Gastrocnemius medialis (tissue), 4 donors: ENCODE measurements at regions not wholly inside any gene's neighbourhood (a gene's known extent, or its start where the extent isn't known, plus 50 kb on each side); places are given as distances from the start of the nearest gene placed in this dataset.

Source experiments
- ATAC-seq, 2 donors: fragments of 150-250 bp; one replicate each; pipeline ENCODE4 v1.9.1; 2016
- DNase-seq, 2 donors: peaks; one replicate each; pipeline ENCODE4 v3.0.0-alpha.2; 2019
- H3K27ac ChIP-seq, 4 donors: fragments of 200-600 bp; sonication (generic); 1 replicate in 1 of 4; 2 replicates in 3 of 4; pipeline ENCODE4 v1.5.1; 2016 to 2018; ENCODE audit warnings: mild to moderate bottlenecking in 2 of 4, moderate library complexity in 1 of 4
- H3K27me3 ChIP-seq, 3 donors: fragments of 200-600 bp; sonication (generic) in 2 of 3; 1 replicate in 1 of 3; 2 replicates in 2 of 3; pipeline versions ENCODE4 v1.5.1 to v1.6.0; 2016 to 2019; ENCODE audit warnings: mild to moderate bottlenecking in 1 of 3, moderate library complexity in 1 of 3
- H3K36me3 ChIP-seq, 2 donors: fragments of 200-600 bp; sonication (generic) in 1 of 2; one replicate each; pipeline ENCODE4 v1.5.1; 2017 to 2018
- H3K4me1 ChIP-seq, 2 donors: fragments of 200-600 bp; sonication (generic) in 1 of 2; one replicate each; pipeline ENCODE4 v1.5.1; 2016 to 2017; ENCODE audit warnings: mild to moderate bottlenecking in 2 of 2
- H3K4me3 ChIP-seq, 4 donors: fragments of 200-600 bp; sonication (generic) in 3 of 4; 1 replicate in 1 of 4; 2 replicates in 3 of 4; pipeline ENCODE4 v1.5.1; 2016 to 2019; ENCODE audit warnings: mild to moderate bottlenecking in 2 of 4
- H3K9me3 ChIP-seq, 3 donors: fragments of 200-600 bp; sonication (generic) in 2 of 3; 1 replicate in 1 of 3; 2 replicates in 2 of 3; pipeline ENCODE4 v1.5.1; 2016 to 2019
- POLR2A ChIP-seq, 2 donors: fragments of 450-650 bp; IDR thresholded peaks; one replicate each; pipeline ENCODE4 v1.6.1; 2017; ENCODE audit warnings: antibody characterized with exemption in 2 of 2, mild to moderate bottlenecking in 2 of 2, moderate library complexity in 2 of 2
- in situ Hi-C, 4 donors: fragments of 200-750 bp; cut with MboI; loops; one replicate each; pipeline versions ENCODE4 v1.15.0 to v1.8.0; 2017; ENCODE audit warnings: low sequenced_read_pairs in 4 of 4
- intact Hi-C: fragments of 100-400 bp; cut with DNase I; formaldehyde crosslinking; loops from one replicate; pipeline ENCODE4 v1.15.1; 2023; ENCODE audit warnings: low total_unique reads
- TF ChIP-seq, protein P1 (sequence below), 5 experiments: fragments of 450-650 bp in 3 of 5; fragments of 200-600 bp in 2 of 5; sonication (generic) in 2 of 5; IDR thresholded peaks in 4 of 5; conservative IDR thresholded peaks in 1 of 5; 1 replicate in 4 of 5; 2 replicates in 1 of 5; pipeline ENCODE4 v1.5.1; 2016 to 2019; ENCODE audit warnings: antibody characterized with exemption in 5 of 5, mild to moderate bottlenecking in 3 of 5, moderate library complexity in 3 of 5

DNA sequence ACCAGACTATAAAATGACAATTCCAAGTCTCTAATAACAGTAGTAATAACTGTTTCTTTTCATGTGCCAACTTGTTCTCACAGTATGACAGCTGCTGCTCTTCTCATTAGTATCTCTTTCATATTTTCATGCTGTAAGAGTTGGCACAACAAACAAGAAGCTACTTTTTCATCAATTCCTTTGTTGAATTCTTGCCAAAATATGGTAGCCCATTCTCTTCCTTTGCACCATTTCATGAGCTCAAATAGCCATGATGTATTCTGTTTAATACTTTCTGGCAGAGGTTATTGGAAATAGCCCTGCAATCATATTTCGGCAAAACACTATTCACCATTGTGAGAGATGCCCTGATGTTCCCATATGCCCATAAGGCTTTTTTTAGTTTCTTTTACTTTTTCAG, 1100.7 kb downstream of the TRHDE start:
- DNase-seq (no peak), ATAC-seq (no peak)
- Histone ChIP-seq H3K4me3 (no peak overlapping the region), H3K27ac (no peak overlapping the region), H3K9me3 (no peaks in the 10 kb centered on the region), H3K4me1 (no peaks in the 10 kb centered on the region), H3K27me3 (no peaks in the 10 kb centered on the region), H3K36me3 (no peaks in the 10 kb centered on the region)
- TF ChIP-seq, protein P1, sequence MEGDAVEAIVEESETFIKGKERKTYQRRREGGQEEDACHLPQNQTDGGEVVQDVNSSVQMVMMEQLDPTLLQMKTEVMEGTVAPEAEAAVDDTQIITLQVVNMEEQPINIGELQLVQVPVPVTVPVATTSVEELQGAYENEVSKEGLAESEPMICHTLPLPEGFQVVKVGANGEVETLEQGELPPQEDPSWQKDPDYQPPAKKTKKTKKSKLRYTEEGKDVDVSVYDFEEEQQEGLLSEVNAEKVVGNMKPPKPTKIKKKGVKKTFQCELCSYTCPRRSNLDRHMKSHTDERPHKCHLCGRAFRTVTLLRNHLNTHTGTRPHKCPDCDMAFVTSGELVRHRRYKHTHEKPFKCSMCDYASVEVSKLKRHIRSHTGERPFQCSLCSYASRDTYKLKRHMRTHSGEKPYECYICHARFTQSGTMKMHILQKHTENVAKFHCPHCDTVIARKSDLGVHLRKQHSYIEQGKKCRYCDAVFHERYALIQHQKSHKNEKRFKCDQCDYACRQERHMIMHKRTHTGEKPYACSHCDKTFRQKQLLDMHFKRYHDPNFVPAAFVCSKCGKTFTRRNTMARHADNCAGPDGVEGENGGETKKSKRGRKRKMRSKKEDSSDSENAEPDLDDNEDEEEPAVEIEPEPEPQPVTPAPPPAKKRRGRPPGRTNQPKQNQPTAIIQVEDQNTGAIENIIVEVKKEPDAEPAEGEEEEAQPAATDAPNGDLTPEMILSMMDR (IDR thresholded peaks at IDR 0.05 in 4 of 5, conservative IDR thresholded peaks at IDR 0.05 in 1 of 5): no peak
- no peak for TF ChIP-seq POLR2A (IDR thresholded peaks at IDR 0.05)
- in situ Hi-C loops (no loop called here), intact Hi-C loops (no loop called here)

DNA sequence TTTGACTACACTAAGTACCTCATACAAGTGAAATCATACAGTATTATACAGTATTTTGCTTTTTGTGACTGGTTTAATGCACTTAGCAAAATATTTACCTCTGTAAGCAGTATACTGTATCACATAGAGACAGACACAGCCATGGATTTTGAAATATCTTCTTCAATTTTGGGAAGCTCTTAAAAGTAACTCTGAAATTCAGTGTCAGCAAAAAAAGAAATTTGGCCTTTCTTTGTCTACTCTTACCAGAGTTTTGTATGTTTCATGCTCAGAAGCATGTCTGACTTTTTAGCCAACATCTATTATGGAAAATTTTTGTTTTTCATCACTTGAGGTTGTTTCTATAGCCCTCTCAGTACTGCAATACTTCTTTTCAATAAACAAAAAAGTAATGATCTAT, 1102.2 kb downstream of the TRHDE start:
- no peak overlapping the region for H3K27ac ChIP-seq
- TF ChIP-seq POLR2A (IDR thresholded peaks at IDR 0.05): no peak
- TF ChIP-seq, protein P1 (IDR thresholded peaks at IDR 0.05 in 4 of 5, conservative IDR thresholded peaks at IDR 0.05 in 1 of 5): no peak
- ATAC-seq: no peak
- in situ Hi-C loops (no loop called here), intact Hi-C loops (no loop called here)
- H3K4me3 ChIP-seq: no peak overlapping the region
- no peak for DNase-seq
- H3K4me1 ChIP-seq: no peaks in the 10 kb centered on the region
- H3K9me3 ChIP-seq: no peaks in the 10 kb centered on the region
- H3K27me3 ChIP-seq: no peaks in the 10 kb centered on the region
- H3K36me3 ChIP-seq: no peaks in the 10 kb centered on the region

DNA sequence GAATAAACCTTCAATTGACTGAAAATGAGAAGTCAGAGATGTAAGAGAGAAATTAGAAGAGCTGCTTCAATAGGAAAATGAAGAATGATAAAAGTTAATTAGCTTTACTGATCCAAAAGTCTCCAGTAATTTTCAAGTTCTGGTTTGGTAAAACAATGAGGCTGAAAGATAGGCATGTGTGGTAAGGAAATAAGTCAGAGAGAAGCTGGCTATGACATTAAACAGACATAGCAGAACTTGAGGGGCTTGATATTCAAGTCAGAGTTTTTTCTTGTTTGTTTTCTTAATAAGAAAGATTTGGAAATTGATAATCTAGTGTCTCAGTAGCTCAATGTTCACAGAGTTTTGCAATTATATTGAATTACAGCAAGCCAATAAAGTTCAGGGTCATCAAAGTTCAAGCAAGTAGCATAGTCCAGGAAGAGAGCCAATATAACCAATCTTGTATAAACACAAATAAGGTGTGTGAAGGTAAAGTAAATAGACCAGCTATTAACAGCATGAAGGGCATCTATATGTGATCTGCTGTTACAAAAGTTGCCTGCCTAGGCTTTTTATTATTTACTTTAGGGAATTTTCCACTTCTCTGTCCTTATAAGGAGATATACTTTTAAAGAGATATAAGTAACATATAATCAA, 1111.5 kb downstream of the TRHDE start:
- Histone ChIP-seq H3K9me3 (no peaks in the 10 kb centered on the region), H3K36me3 (no peaks in the 10 kb centered on the region), H3K4me3 (no peak overlapping the region), H3K4me1 (no peaks in the 10 kb centered on the region), H3K27me3 (no peaks in the 10 kb centered on the region), H3K27ac (no peak overlapping the region)
- no peak for DNase-seq
- intact Hi-C loops: no loop called here
- no peak for ATAC-seq
- in situ Hi-C loops: no loop called here
- TF ChIP-seq POLR2A (IDR thresholded peaks at IDR 0.05): no peak
- TF ChIP-seq, protein P1 (IDR thresholded peaks at IDR 0.05 in 4 of 5, conservative IDR thresholded peaks at IDR 0.05 in 1 of 5): no peak

DNA sequence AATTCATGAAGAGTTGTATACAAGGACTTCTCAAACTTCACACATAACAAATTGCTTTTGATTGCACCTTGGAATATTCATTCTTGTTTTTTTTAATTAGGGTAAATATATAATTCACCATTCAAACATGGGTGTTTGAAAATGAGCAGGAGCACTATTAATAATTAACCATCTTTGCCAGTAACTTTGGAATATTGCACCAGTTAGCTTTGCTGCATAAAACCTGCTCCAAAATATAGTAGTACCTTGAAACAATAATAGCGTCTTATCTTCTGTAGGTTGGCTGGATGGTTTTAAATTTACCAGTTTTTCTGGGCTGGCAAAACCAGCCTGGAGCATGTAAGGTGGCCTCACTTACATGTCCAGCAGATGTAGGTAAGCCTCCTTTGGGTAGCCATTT, 1112.4 kb downstream of the TRHDE start:
- in situ Hi-C loops: no loop called here
- intact Hi-C loops: no loop called here
- TF ChIP-seq, protein P1 (IDR thresholded peaks at IDR 0.05 in 4 of 5, conservative IDR thresholded peaks at IDR 0.05 in 1 of 5): no peak
- TF ChIP-seq POLR2A (IDR thresholded peaks at IDR 0.05): no peak
- Histone ChIP-seq H3K4me3 (no peak overlapping the region), H3K36me3 (no peaks in the 10 kb centered on the region), H3K9me3 (no peaks in the 10 kb centered on the region), H3K27me3 (no peaks in the 10 kb centered on the region), H3K4me1 (no peaks in the 10 kb centered on the region), H3K27ac (no peak overlapping the region)
- DNase-seq (no peak), ATAC-seq (no peak)

DNA sequence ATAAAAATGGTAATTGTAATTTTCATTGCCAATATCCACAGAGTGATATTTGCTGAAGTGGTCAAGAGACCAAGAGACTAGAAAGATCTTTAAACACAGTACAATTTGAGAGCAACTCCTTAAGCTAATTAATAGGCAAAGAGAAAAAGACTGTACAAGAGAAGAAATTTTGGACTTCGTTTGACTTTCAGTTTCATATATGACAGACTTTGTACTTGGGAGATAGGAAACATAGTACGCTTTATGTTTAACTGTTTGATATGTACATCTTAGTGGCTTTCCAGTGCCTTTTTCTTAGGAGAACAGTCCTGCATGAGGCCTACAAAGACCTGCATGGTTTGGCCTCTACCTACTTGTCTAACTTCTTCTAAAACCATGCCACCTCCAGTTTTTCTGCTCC, 1118.1 kb downstream of the TRHDE start:
- no peak for DNase-seq
- TF ChIP-seq, protein P1 (IDR thresholded peaks at IDR 0.05 in 4 of 5, conservative IDR thresholded peaks at IDR 0.05 in 1 of 5): no peak
- no peak for TF ChIP-seq POLR2A (IDR thresholded peaks at IDR 0.05)
- Histone ChIP-seq H3K4me1 (no peaks in the 10 kb centered on the region), H3K9me3 (no peaks in the 10 kb centered on the region), H3K4me3 (no peak overlapping the region), H3K36me3 (no peaks in the 10 kb centered on the region), H3K27me3 (no peaks in the 10 kb centered on the region), H3K27ac (no peak overlapping the region)
- in situ Hi-C loops: no loop called here
- intact Hi-C loops: no loop called here
- ATAC-seq: no peak
